WTC11 (cell line): ENCODE measurements at regions not wholly inside any gene's neighbourhood (a gene's known extent, or its start where the extent isn't known, plus 50 kb on each side); places are given as distances from the start of the nearest gene placed in this dataset.

Source experiments
- ATAC-seq: fragments of 200-7000 bp; cut with Tn5 transposase; 2 replicates; pipeline ENCODE4 v1.10.0; 2021; ENCODE audit warnings: mild to moderate bottlenecking, moderate library complexity
- CTCF ChIA-PET: fragments of 300-600 bp; sonication (Branson Sonifier 250); formaldehyde crosslinking; loops from one replicate; lab custom pipeline; 2021; ENCODE audit warnings: antibody characterized with exemption; lab: Charles Lee
- POLR2A ChIA-PET: fragments of 350-600 bp; sonication (Branson Sonifier 250); formaldehyde crosslinking; loops from one replicate; lab custom pipeline; 2021; ENCODE audit warnings: antibody characterized with exemption; lab: Charles Lee
- DNase-seq: peaks from one replicate; pipeline ENCODE4 v3.0.0; 2021; ENCODE audit warnings: low spot score
- H3K27ac Mint-ChIP-seq: 2 replicates; pipeline ENCODE4 v1.8.0; 2021; ENCODE audit warnings: mixed read lengths
- H3K27me3 Mint-ChIP-seq: 2 replicates; pipeline ENCODE4 v1.8.0; 2021; ENCODE audit warnings: low read depth, mild to moderate bottlenecking, moderate library complexity, mixed read lengths
- H3K36me3 Mint-ChIP-seq: 2 replicates; pipeline ENCODE4 v1.8.0; 2021; ENCODE audit warnings: mixed read lengths
- H3K4me1 Mint-ChIP-seq: 2 replicates; pipeline ENCODE4 v1.8.0; 2022; ENCODE audit warnings: mixed read lengths
- H3K4me3 Mint-ChIP-seq: 2 replicates; pipeline ENCODE4 v1.8.0; 2021; ENCODE audit warnings: mild to moderate bottlenecking, moderate library complexity, mixed read lengths
- H3K9me3 Mint-ChIP-seq: 2 replicates; pipeline ENCODE4 v1.8.0; 2021; ENCODE audit warnings: mixed read lengths
- ATF1 ChIP-seq: sonication (generic); formaldehyde crosslinking; IDR thresholded peaks from 2 replicates; pipeline ENCODE4 v1.8.1; 2023; ENCODE audit warnings: mild to moderate bottlenecking, moderate library complexity, missing genetic modification reagents
- ATF6 ChIP-seq: sonication (generic); formaldehyde crosslinking; IDR thresholded peaks from 2 replicates; pipeline ENCODE4 v1.8.1; 2023; ENCODE audit warnings: mild to moderate bottlenecking, missing genetic modification reagents
- ELF4 ChIP-seq: sonication (generic); formaldehyde crosslinking; IDR thresholded peaks from 2 replicates; pipeline ENCODE4 v1.8.1; 2022; ENCODE audit warnings: low read depth, mild to moderate bottlenecking, moderate library complexity, missing genetic modification reagents
- EMX1 ChIP-seq: fragments of 250-450 bp; sonication (Bioruptor Pico); IDR thresholded peaks from 2 replicates; pipeline ENCODE4 v1.8.0; 2021; ENCODE audit warnings: mild to moderate bottlenecking
- ETV6 ChIP-seq: sonication (generic); formaldehyde crosslinking; IDR thresholded peaks from 2 replicates; pipeline ENCODE4 v1.8.1; 2022; ENCODE audit warnings: mild to moderate bottlenecking, missing genetic modification reagents
- JAZF1 ChIP-seq: fragments of 250-450 bp; sonication (Bioruptor Pico); IDR thresholded peaks from 2 replicates; pipeline ENCODE4 v1.9.0; 2021; ENCODE audit warnings: moderate library complexity, mild to moderate bottlenecking, inconsistent platforms
- MAX ChIP-seq: sonication (generic); formaldehyde crosslinking; IDR thresholded peaks from 2 replicates; pipeline ENCODE4 v1.8.0; 2022; ENCODE audit warnings: mild to moderate bottlenecking, missing genetic modification reagents
- NFYB ChIP-seq: sonication (generic); formaldehyde crosslinking; conservative IDR thresholded peaks from 2 replicates; pipeline ENCODE4 v1.8.0; 2022; ENCODE audit warnings: low read depth, missing genetic modification reagents
- NR1H2 ChIP-seq: sonication (generic); formaldehyde crosslinking; IDR thresholded peaks from 2 replicates; pipeline ENCODE4 v1.9.0; 2021; ENCODE audit warnings: mild to moderate bottlenecking, moderate library complexity, missing genetic modification reagents
- PRDM15 ChIP-seq: sonication (generic); formaldehyde crosslinking; IDR thresholded peaks from 2 replicates; pipeline ENCODE4 v1.8.0; 2022; ENCODE audit warnings: missing genetic modification reagents
- RELA ChIP-seq: sonication (generic); formaldehyde crosslinking; IDR thresholded peaks from 2 replicates; pipeline ENCODE4 v1.8.1; 2022; ENCODE audit warnings: missing genetic modification reagents, mild to moderate bottlenecking, borderline replicate concordance
- RORB ChIP-seq: fragments of 250-450 bp; sonication (Bioruptor Pico); IDR thresholded peaks from 2 replicates; pipeline ENCODE4 v1.9.0; 2021; ENCODE audit warnings: mild to moderate bottlenecking
- SP1 ChIP-seq: sonication (generic); formaldehyde crosslinking; conservative IDR thresholded peaks from 2 replicates; pipeline ENCODE4 v1.8.1; 2022; ENCODE audit warnings: missing genetic modification reagents
- ZNF121 ChIP-seq: sonication (generic); formaldehyde crosslinking; IDR thresholded peaks from 2 replicates; pipeline ENCODE4 v1.8.0; 2023; ENCODE audit warnings: missing genetic modification reagents
- ZNF232 ChIP-seq: sonication (generic); formaldehyde crosslinking; IDR thresholded peaks from 2 replicates; pipeline ENCODE4 v1.8.0; 2022; ENCODE audit warnings: mild to moderate bottlenecking, missing genetic modification reagents
- ZNF263 ChIP-seq: sonication (generic); formaldehyde crosslinking; IDR thresholded peaks from 2 replicates; pipeline ENCODE4 v1.8.1; 2022; ENCODE audit warnings: low read depth, mild to moderate bottlenecking, moderate library complexity, missing genetic modification reagents
- ZNF416 ChIP-seq: fragments of 250-450 bp; sonication (Bioruptor Pico); IDR thresholded peaks from 2 replicates; pipeline ENCODE4 v1.9.0; 2021; ENCODE audit warnings: mild to moderate bottlenecking, inconsistent platforms
- ZNF423 ChIP-seq: fragments of 250-450 bp; sonication (Bioruptor Pico); IDR thresholded peaks from 2 replicates; pipeline ENCODE4 v2.1.2; 2022; ENCODE audit warnings: mild to moderate bottlenecking, moderate library complexity
- ZNF425 ChIP-seq: fragments of 250-450 bp; sonication (Bioruptor Pico); conservative IDR thresholded peaks from 2 replicates; pipeline ENCODE4 v1.9.0; 2021; ENCODE audit warnings: mild to moderate bottlenecking
- ZNF512 ChIP-seq: sonication (generic); formaldehyde crosslinking; IDR thresholded peaks from 2 replicates; pipeline ENCODE4 v1.8.1; 2022; ENCODE audit warnings: missing genetic modification reagents, borderline replicate concordance
- ZNF671 ChIP-seq: fragments of 250-450 bp; sonication (Bioruptor Pico); IDR thresholded peaks from 2 replicates; pipeline ENCODE4 v1.8.0; 2021; ENCODE audit warnings: mild to moderate bottlenecking
- TF ChIP-seq, protein P1 (sequence below): sonication (generic); formaldehyde crosslinking; IDR thresholded peaks from 2 replicates; pipeline ENCODE4 v1.8.1; 2022; ENCODE audit warnings: mild to moderate bottlenecking, missing genetic modification reagents, moderate library complexity, borderline replicate concordance

DNA sequence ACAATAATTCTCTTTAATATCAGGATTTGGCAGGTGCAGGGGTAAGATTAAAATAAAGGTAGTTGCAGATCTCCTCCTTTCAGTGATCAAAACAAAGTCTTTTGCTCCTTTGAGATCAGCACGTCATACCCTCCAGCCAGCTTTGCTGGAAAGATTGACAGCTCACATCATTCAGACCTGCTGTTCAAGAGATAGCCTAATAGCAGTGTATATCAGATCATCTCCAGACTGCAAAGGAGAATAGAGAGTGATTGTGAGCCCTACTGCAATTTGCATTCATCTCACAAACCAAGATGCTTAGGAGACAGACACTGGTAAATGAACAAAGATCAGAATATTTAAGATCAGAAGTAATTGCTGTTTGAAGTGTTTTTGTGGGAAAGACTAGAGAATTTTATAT is 135.8 kb upstream of the DSEL start:
- H3K27me3 Mint-ChIP-seq, result no peaks in the 10 kb centered on the region
- ChIA-PET POLR2A (no interaction called here), CTCF (no interaction called here)
- ATAC-seq (no peak), DNase-seq (no peak)
- H3K27ac Mint-ChIP-seq, result no peak overlapping the region
- no peaks in the 10 kb centered on the region for H3K9me3 Mint-ChIP-seq
- peaks cover 11% of the 10 kb centered on the region for H3K4me1 Mint-ChIP-seq
- H3K4me3 Mint-ChIP-seq, result no peak overlapping the region
- TF ChIP-seq ZNF423 (CRISPR knock-in tag), result no peak
- no peak for TF ChIP-seq ZNF121 (CRISPR knock-in tag)
- no peak for TF ChIP-seq ZNF671 (CRISPR knock-in tag)
- TF ChIP-seq ATF1 (CRISPR knock-in tag), result no peak
- TF ChIP-seq ETV6 (CRISPR knock-in tag), result no peak
- TF ChIP-seq NFYB (CRISPR knock-in tag), result no peak
- TF ChIP-seq PRDM15 (CRISPR knock-in tag), result no peak
- TF ChIP-seq SP1 (CRISPR knock-in tag), result no peak
- TF ChIP-seq ZNF232 (CRISPR knock-in tag), result no peak
- no peak for TF ChIP-seq RELA (CRISPR knock-in tag)
- TF ChIP-seq ZNF512, result no peak
- TF ChIP-seq EMX1 (CRISPR knock-in tag), result no peak
- no peak for TF ChIP-seq ZNF425 (CRISPR knock-in tag)
- TF ChIP-seq, protein P1, sequence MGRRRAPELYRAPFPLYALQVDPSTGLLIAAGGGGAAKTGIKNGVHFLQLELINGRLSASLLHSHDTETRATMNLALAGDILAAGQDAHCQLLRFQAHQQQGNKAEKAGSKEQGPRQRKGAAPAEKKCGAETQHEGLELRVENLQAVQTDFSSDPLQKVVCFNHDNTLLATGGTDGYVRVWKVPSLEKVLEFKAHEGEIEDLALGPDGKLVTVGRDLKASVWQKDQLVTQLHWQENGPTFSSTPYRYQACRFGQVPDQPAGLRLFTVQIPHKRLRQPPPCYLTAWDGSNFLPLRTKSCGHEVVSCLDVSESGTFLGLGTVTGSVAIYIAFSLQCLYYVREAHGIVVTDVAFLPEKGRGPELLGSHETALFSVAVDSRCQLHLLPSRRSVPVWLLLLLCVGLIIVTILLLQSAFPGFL, result no peak
- no peaks in the 10 kb centered on the region for H3K36me3 Mint-ChIP-seq

DNA sequence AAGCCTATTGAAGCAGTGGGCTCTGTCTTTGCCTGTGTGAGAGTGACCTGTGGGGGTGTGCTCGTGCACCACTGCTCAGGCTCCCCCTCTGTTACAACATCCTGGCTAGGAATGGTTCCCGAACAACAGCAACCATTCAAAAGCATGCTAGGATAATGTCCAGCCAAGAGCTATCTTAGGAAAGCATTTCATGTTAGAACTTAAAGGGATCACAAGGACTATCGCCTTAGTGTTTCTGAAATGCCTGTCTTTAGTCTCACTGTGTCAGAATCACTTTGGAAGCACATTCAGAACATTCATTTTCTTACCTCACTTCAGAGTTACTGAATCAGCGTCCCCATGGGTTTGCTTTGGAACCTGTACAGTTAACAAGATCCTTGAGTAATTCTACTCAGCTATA is 134.9 kb upstream of the DSEL start:
- DNase-seq (no peak), ATAC-seq (peak; percentile 96)
- Mint-ChIP-seq H3K27ac (peak overlapping the region; percentile 69), H3K36me3 (no peaks in the 10 kb centered on the region), H3K4me1 (peaks cover 11% of the 10 kb centered on the region), H3K27me3 (no peaks in the 10 kb centered on the region), H3K9me3 (no peaks in the 10 kb centered on the region), H3K4me3 (no peak overlapping the region)
- POLR2A ChIA-PET, result no interaction called here
- CTCF ChIA-PET, result no interaction called here
- TF ChIP-seq MAX (CRISPR knock-in tag), result no peak
- TF ChIP-seq ELF4 (CRISPR knock-in tag), result no peak
- no peak for TF ChIP-seq ZNF263 (CRISPR knock-in tag)
- no peak for TF ChIP-seq JAZF1 (CRISPR knock-in tag)
- TF ChIP-seq NR1H2 (CRISPR knock-in tag), result no peak
- TF ChIP-seq, protein P1, result no peak
- TF ChIP-seq ZNF425 (CRISPR knock-in tag), result no peak
- TF ChIP-seq RORB (CRISPR knock-in tag), result no peak
- no peak for TF ChIP-seq ZNF416
- no peak for TF ChIP-seq ATF6 (CRISPR knock-in tag)
- no peak for TF ChIP-seq ZNF121 (CRISPR knock-in tag)
